ENCODE measurements at regions not wholly inside any gene's neighbourhood (a gene's known extent, or its start where the extent isn't known, plus 50 kb on each side); places are given as distances from the start of the nearest gene placed in this dataset.

GRCh38 chr18:73244401-73244800 lies 376.6 kb upstream of the NETO1 start:
- Histone ChIP-seq H3K4me1 (ENCODE audit: control insufficient read depth, insufficient read depth, low read length) (no peaks in the 10 kb centered on the region), H4K20me1 (ENCODE audit: control insufficient read depth, insufficient read depth) (no peaks in the 10 kb centered on the region), H3K27me3 (replicated peaks in 1 of 2; ENCODE audit: control insufficient read depth in 2 of 2, insufficient read depth in 2 of 2, low read length in 1 of 2) (no peaks in the 10 kb centered on the region), H3K27ac (ENCODE audit: control insufficient read depth, insufficient read depth) (no peak overlapping the region), H3K4me2 (ENCODE audit: control insufficient read depth, insufficient read depth) (no peak overlapping the region), H3K36me3 (ENCODE audit: control insufficient read depth in 2 of 2, insufficient read depth in 2 of 2, low read length in 1 of 2) (no peaks in the 10 kb centered on the region), H3K79me2 (ENCODE audit: control insufficient read depth, insufficient read depth, low read length) (no peaks in the 10 kb centered on the region), H3K9me3 (replicated peaks; ENCODE audit: control insufficient read depth, insufficient read depth, low read length) (no peaks in the 10 kb centered on the region), H2AFZ (ENCODE audit: control insufficient read depth, low read depth, low read length) (no peak overlapping the region), H3K9ac (ENCODE audit: control insufficient read depth, insufficient read depth, low read length) (no peak overlapping the region), H3K4me3 (no peak overlapping the region)
- RAD21 ChIA-PET (ENCODE audit: unreplicated experiment): no interaction called here
- no peak for DNase-seq (ENCODE audit: low read depth, low spot score)
- BruUV-seq (replicated peaks): no TSS peak
- TF ChIP-seq CREM (IDR thresholded peaks at IDR 0.05; ENCODE audit: low read depth) (no peak), MEF2B (IDR thresholded peaks at IDR 0.05; ENCODE audit: partially characterized antibody, poor library complexity, severe bottlenecking) (no peak), BMI1 (IDR thresholded peaks at IDR 0.05; ENCODE audit: borderline replicate concordance) (no peak), RAD21 (IDR thresholded peaks at IDR 0.05; ENCODE audit: insufficient read depth, low read depth, low read length) (no peak), ATF3 (IDR thresholded peaks at IDR 0.05; ENCODE audit: borderline replicate concordance, extremely low read depth, low read depth, low read length) (no peak), ASH2L (IDR thresholded peaks at IDR 0.05; ENCODE audit: borderline replicate concordance, low read depth) (no peak), ETV6 (conservative IDR thresholded peaks at IDR 0.05 in 1 of 2, IDR thresholded peaks at IDR 0.05 in 1 of 2; ENCODE audit: borderline replicate concordance in 1 of 2, low read depth in 1 of 2) (no peak), MTA2 (IDR thresholded peaks at IDR 0.05; ENCODE audit: low read depth) (no peak), KAT2A (conservative IDR thresholded peaks at IDR 0.05; ENCODE audit: control insufficient read depth, low read depth, low read length) (no peak), RBBP5 (conservative IDR thresholded peaks at IDR 0.05) (no peak), SIN3A (IDR thresholded peaks at IDR 0.05; ENCODE audit: low read depth, low read length) (no peak), EZH2 (IDR thresholded peaks at IDR 0.05; ENCODE audit: borderline replicate concordance, control insufficient read depth, low read depth, low read length) (no peak), TCF7 (IDR thresholded peaks at IDR 0.05; ENCODE audit: borderline replicate concordance) (no peak), PAX5 (IDR thresholded peaks at IDR 0.05; ENCODE audit: borderline replicate concordance, low read depth, low read length) (no peak)
- TF ChIP-seq, protein P1, sequence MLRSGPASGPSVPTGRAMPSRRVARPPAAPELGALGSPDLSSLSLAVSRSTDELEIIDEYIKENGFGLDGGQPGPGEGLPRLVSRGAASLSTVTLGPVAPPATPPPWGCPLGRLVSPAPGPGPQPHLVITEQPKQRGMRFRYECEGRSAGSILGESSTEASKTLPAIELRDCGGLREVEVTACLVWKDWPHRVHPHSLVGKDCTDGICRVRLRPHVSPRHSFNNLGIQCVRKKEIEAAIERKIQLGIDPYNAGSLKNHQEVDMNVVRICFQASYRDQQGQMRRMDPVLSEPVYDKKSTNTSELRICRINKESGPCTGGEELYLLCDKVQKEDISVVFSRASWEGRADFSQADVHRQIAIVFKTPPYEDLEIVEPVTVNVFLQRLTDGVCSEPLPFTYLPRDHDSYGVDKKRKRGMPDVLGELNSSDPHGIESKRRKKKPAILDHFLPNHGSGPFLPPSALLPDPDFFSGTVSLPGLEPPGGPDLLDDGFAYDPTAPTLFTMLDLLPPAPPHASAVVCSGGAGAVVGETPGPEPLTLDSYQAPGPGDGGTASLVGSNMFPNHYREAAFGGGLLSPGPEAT (IDR thresholded peaks at IDR 0.05; ENCODE audit: low read depth): no peak
- TF ChIP-seq, protein P2, sequence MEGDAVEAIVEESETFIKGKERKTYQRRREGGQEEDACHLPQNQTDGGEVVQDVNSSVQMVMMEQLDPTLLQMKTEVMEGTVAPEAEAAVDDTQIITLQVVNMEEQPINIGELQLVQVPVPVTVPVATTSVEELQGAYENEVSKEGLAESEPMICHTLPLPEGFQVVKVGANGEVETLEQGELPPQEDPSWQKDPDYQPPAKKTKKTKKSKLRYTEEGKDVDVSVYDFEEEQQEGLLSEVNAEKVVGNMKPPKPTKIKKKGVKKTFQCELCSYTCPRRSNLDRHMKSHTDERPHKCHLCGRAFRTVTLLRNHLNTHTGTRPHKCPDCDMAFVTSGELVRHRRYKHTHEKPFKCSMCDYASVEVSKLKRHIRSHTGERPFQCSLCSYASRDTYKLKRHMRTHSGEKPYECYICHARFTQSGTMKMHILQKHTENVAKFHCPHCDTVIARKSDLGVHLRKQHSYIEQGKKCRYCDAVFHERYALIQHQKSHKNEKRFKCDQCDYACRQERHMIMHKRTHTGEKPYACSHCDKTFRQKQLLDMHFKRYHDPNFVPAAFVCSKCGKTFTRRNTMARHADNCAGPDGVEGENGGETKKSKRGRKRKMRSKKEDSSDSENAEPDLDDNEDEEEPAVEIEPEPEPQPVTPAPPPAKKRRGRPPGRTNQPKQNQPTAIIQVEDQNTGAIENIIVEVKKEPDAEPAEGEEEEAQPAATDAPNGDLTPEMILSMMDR (IDR thresholded peaks at IDR 0.05 in 2 of 3, conservative IDR thresholded peaks at IDR 0.05 in 1 of 3; ENCODE audit: control insufficient read depth in 2 of 3, extremely low read depth in 1 of 3, insufficient read depth in 1 of 3, low read depth in 3 of 3, low read length in 3 of 3): no peak
- TF ChIP-seq, protein P3, sequence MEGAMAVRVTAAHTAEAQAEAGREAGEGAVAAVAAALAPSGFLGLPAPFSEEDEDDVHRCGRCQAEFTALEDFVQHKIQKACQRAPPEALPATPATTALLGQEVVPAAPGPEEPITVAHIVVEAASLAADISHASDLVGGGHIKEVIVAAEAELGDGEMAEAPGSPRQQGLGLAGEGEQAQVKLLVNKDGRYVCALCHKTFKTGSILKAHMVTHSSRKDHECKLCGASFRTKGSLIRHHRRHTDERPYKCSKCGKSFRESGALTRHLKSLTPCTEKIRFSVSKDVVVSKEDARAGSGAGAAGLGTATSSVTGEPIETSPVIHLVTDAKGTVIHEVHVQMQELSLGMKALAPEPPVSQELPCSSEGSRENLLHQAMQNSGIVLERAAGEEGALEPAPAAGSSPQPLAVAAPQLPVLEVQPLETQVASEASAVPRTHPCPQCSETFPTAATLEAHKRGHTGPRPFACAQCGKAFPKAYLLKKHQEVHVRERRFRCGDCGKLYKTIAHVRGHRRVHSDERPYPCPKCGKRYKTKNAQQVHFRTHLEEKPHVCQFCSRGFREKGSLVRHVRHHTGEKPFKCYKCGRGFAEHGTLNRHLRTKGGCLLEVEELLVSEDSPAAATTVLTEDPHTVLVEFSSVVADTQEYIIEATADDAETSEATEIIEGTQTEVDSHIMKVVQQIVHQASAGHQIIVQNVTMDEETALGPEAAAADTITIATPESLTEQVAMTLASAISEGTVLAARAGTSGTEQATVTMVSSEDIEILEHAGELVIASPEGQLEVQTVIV (IDR thresholded peaks at IDR 0.05; ENCODE audit: borderline replicate concordance, partially characterized antibody): no peak
- TF ChIP-seq, protein P4, sequence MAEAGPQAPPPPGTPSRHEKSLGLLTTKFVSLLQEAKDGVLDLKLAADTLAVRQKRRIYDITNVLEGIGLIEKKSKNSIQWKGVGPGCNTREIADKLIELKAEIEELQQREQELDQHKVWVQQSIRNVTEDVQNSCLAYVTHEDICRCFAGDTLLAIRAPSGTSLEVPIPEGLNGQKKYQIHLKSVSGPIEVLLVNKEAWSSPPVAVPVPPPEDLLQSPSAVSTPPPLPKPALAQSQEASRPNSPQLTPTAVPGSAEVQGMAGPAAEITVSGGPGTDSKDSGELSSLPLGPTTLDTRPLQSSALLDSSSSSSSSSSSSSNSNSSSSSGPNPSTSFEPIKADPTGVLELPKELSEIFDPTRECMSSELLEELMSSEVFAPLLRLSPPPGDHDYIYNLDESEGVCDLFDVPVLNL (IDR thresholded peaks at IDR 0.05; ENCODE audit: low read depth, low read length): no peak
- CTCF ChIA-PET: no interaction called here
- SMC1A ChIA-PET (ENCODE audit: uncharacterized antibody, unreplicated experiment): interaction anchor here (1.0 kb wide), 1 partner anchor 9 kb away, joined by 3 read pairs; no protein-coding TSS in a partner anchor
- POLR2A ChIA-PET: no interaction called here
- no peak for FAIRE-seq
- WGBS (ENCODE audit: insufficient coverage, insufficient replicate concordance, low lambda C conversion rate, missing lambda C conversion rate): 7% methylated on average over 1 of the region's 1 CpG
- in situ Hi-C loops (cut with MboI) (no loop called here), intact Hi-C loops (cut with micrococcal nuclease; ENCODE audit: unreplicated experiment) (no loop called here)
- ATAC-seq: no peak
